Ishikawa (cell line): ENCODE measurements at regions not wholly inside any gene's neighbourhood (a gene's known extent, or its start where the extent isn't known, plus 50 kb on each side); places are given as distances from the start of the nearest gene placed in this dataset.

Experiments used
- EP300 ChIP-seq: IDR thresholded peaks from 2 replicates; pipeline ENCODE4 v1.6.1; 2012; ENCODE audit warnings: borderline replicate concordance
- MAX ChIP-seq: IDR thresholded peaks from 2 replicates; pipeline ENCODE4 v1.6.1; 2012
- NFIC ChIP-seq: IDR thresholded peaks from 2 replicates; pipeline ENCODE4 v1.6.1; 2012
- REST ChIP-seq: IDR thresholded peaks from 2 replicates; pipeline ENCODE4 v1.6.1; 2012; ENCODE audit warnings: low read depth, mild to moderate bottlenecking
- YY1 ChIP-seq: IDR thresholded peaks from 2 replicates; pipeline ENCODE4 v1.6.1; 2012; ENCODE audit warnings: low read depth

- TF ChIP-seq MAX (no peak), NFIC (no peak), EP300 (no peak), REST (no peak), YY1 (no peak)
These were observed 614.4 kb downstream of the KCTD12 start for GRCh38 chr13:76271728-76272232.
